CD4-positive, alpha-beta T cell treated with Interleukin-2 at 100 ng/mL for 4 hours (primary cell): ENCODE measurements at regions not wholly inside any gene's neighbourhood (a gene's known extent, or its start where the extent isn't known, plus 50 kb on each side); places are given as distances from the start of the nearest gene placed in this dataset.

Experiments
- DNase-seq: peaks from one replicate; pipeline ENCODE4 v3.0.0-alpha.2; 2020; ENCODE audit warnings: low spot score

- DNase-seq = no peak
Observed at GRCh38 chr4:173839865-173840264, 309.8 kb upstream of the HAND2 start.

GRCh38 chr4:173837517-173837916 is 307.5 kb upstream of the HAND2 start:
- no peak for DNase-seq

- no peak for DNase-seq
Observed at GRCh38 chr4:173835903-173836302, 305.9 kb upstream of the HAND2 start.

- DNase-seq = no peak
Observed at GRCh38 chr4:173834151-173834550, 304.1 kb upstream of the HAND2 start.

GRCh38 chr4:173829565-173829964 is 299.5 kb upstream of the HAND2 start:
- DNase-seq = no peak

GRCh38 chr4:173827707-173828106 is 297.7 kb upstream of the HAND2 start:
- no peak for DNase-seq

- no peak for DNase-seq
Observed at GRCh38 chr4:173821876-173822275, 291.8 kb upstream of the HAND2 start.

- DNase-seq = no peak
Observed at GRCh38 chr4:173821036-173821435, 291.0 kb upstream of the HAND2 start.

GRCh38 chr4:173807347-173807746 is 277.3 kb upstream of the HAND2 start:
- no peak for DNase-seq

- no peak for DNase-seq
Observed at GRCh38 chr4:173805884-173806283, 275.9 kb upstream of the HAND2 start.

- DNase-seq = no peak
Observed at GRCh38 chr4:173802662-173803022, 272.6 kb upstream of the HAND2 start.

GRCh38 chr4:173801876-173802661 is 272.0 kb upstream of the HAND2 start:
- DNase-seq = no peak

- no peak for DNase-seq
Observed at GRCh38 chr4:173801361-173801760, 271.3 kb upstream of the HAND2 start.

GRCh38 chr4:173797296-173797695 is 267.3 kb upstream of the HAND2 start:
- DNase-seq = no peak

- no peak for DNase-seq
Observed at GRCh38 chr4:173794662-173795061, 264.6 kb upstream of the HAND2 start.

GRCh38 chr4:173793937-173794510 is 264.0 kb upstream of the HAND2 start:
- no peak for DNase-seq

- DNase-seq = no peak
Observed at GRCh38 chr4:173782660-173783059, 252.6 kb upstream of the HAND2 start.

GRCh38 chr4:173777921-173778320 is 247.9 kb upstream of the HAND2 start:
- DNase-seq = no peak

GRCh38 chr4:173777421-173777820 is 247.4 kb upstream of the HAND2 start:
- no peak for DNase-seq

GRCh38 chr4:173769568-173769967 is 239.5 kb upstream of the HAND2 start:
- DNase-seq = no peak

GRCh38 chr4:173767650-173768049 is 237.6 kb upstream of the HAND2 start:
- DNase-seq = no peak

- DNase-seq = no peak
Observed at GRCh38 chr4:173766171-173766600, 236.2 kb upstream of the HAND2 start.

- no peak for DNase-seq
Observed at GRCh38 chr4:173765751-173766150, 235.7 kb upstream of the HAND2 start.

- no peak for DNase-seq
Observed at GRCh38 chr4:173763389-173763788, 233.4 kb upstream of the HAND2 start.
